ENCODE measurements at regions not wholly inside any gene's neighbourhood (a gene's known extent, or its start where the extent isn't known, plus 50 kb on each side); places are given as distances from the start of the nearest gene placed in this dataset.

DNA sequence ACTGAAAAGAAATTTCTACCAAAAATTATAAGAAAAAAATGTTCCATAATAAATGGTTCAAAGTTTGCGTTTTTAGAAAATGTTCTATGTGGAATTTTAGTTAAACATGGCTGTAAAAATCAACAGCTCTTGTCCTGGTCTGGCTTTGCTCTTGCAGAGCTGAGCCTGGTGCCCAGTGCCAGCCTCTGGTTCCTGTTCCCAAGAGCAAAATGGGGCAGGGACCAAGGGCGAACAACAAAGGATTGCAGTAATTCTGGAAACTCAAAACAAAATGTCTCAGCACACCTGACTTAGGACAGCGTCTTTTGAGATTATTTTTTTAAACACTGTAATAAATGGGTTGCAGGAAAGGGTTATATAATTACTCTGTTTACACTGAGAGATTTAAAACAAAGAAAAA is 174.7 kb downstream of the ANAPC1 start:
- TF ChIP-seq POLR2AphosphoS5 (IDR thresholded peaks at IDR 0.05; ENCODE audit: low read depth, low read length) (no peak), TAF1 (IDR thresholded peaks at IDR 0.05; ENCODE audit: borderline replicate concordance, insufficient read depth, low read length) (no peak), FOXP2 (optimal IDR thresholded peaks at IDR 0.05; ENCODE audit: borderline replicate concordance, extremely low read depth, extremely low read length, insufficient read depth) (no peak), SIN3A (IDR thresholded peaks at IDR 0.05; ENCODE audit: borderline replicate concordance, insufficient read depth, low read length) (no peak)
- TF ChIP-seq, protein P1, sequence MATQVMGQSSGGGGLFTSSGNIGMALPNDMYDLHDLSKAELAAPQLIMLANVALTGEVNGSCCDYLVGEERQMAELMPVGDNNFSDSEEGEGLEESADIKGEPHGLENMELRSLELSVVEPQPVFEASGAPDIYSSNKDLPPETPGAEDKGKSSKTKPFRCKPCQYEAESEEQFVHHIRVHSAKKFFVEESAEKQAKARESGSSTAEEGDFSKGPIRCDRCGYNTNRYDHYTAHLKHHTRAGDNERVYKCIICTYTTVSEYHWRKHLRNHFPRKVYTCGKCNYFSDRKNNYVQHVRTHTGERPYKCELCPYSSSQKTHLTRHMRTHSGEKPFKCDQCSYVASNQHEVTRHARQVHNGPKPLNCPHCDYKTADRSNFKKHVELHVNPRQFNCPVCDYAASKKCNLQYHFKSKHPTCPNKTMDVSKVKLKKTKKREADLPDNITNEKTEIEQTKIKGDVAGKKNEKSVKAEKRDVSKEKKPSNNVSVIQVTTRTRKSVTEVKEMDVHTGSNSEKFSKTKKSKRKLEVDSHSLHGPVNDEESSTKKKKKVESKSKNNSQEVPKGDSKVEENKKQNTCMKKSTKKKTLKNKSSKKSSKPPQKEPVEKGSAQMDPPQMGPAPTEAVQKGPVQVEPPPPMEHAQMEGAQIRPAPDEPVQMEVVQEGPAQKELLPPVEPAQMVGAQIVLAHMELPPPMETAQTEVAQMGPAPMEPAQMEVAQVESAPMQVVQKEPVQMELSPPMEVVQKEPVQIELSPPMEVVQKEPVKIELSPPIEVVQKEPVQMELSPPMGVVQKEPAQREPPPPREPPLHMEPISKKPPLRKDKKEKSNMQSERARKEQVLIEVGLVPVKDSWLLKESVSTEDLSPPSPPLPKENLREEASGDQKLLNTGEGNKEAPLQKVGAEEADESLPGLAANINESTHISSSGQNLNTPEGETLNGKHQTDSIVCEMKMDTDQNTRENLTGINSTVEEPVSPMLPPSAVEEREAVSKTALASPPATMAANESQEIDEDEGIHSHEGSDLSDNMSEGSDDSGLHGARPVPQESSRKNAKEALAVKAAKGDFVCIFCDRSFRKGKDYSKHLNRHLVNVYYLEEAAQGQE (IDR thresholded peaks at IDR 0.05; ENCODE audit: insufficient read depth in 1 of 2, low read depth in 2 of 2, low read length in 2 of 2) = no peak

Data from PFSK-1 (cell line).